ENCODE measurements at regions not wholly inside any gene's neighbourhood (a gene's known extent, or its start where the extent isn't known, plus 50 kb on each side); places are given as distances from the start of the nearest gene placed in this dataset.

DNA sequence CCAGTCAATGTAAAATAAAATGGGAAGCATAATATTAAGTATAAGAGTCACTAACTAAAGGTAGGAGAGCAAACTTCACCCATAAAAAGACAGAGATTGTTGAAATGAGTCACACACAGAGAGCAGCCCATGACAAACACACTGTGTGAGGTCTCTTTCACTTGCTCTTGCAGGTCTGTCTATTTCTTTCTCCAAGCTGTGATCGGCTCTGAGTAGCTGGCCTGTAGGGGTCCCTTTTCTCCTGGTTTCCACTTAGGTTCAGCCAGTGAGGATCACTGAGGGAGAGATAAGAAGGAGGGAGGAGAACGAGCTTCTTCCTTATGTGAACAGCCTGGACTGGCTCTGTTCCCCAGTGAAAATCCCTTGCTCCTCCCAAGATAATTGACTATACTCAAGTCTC, 133.7 kb upstream of the HS3ST3A1 start:
- no peak overlapping the region for H3K4me3 ChIP-seq (ENCODE audit: low read depth, low read length)
- no peak for DNase-seq (ENCODE audit: low read depth)

DNA sequence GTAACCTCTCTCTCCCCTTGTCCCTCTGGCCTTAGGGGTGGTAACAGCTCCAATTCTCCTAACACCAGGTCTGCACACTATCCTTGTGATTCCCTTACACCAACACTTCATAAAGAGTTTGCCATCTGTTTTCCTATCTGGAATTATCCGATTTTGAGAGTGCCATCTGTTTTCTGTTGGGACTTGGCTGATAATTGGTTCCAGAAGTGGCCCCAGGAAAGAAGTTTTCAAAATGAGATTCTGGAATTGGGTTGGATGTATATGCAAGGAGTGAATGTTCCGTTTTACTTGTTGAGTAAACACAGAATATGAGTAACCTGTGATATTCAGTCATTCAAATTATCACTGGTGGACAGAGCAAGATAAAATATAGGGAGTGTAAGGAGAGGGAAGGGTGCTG, 134.1 kb upstream of the HS3ST3A1 start:
- DNase-seq (ENCODE audit: low read depth): no peak
- no peak overlapping the region for H3K4me3 ChIP-seq (ENCODE audit: low read depth, low read length)

GRCh38 chr17:13736916-13737315, 135.2 kb upstream of the HS3ST3A1 start:
- no peak overlapping the region for H3K4me3 ChIP-seq (ENCODE audit: low read depth, low read length)
- peak; percentile 77 for DNase-seq (ENCODE audit: low read depth)

GRCh38 chr17:13740686-13741085, 139.0 kb upstream of the HS3ST3A1 start:
- no peak overlapping the region for H3K4me3 ChIP-seq (ENCODE audit: low read depth, low read length)
- DNase-seq (ENCODE audit: low read depth): no peak

DNA sequence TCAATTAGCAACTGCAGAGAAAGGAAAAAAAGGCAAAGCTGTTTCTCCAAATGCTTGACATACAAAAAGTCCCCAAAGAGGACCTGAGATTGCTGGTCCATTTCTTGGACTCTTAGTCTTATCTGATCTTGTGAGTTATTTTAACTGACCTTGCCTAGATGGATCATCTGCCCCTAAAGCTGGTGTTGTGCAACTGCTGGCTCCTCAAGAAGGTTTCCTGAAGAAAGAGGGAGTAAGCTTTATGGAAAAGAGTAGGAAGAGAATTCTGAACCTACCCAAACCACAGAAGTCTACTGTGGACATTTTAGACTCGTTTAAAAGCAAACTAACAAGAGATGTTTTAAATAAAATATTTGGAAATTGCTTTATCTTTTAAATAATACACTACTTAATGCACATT, 140.0 kb upstream of the HS3ST3A1 start:
- no peak overlapping the region for H3K4me3 ChIP-seq (ENCODE audit: low read depth, low read length)
- no peak for DNase-seq (ENCODE audit: low read depth)

DNA sequence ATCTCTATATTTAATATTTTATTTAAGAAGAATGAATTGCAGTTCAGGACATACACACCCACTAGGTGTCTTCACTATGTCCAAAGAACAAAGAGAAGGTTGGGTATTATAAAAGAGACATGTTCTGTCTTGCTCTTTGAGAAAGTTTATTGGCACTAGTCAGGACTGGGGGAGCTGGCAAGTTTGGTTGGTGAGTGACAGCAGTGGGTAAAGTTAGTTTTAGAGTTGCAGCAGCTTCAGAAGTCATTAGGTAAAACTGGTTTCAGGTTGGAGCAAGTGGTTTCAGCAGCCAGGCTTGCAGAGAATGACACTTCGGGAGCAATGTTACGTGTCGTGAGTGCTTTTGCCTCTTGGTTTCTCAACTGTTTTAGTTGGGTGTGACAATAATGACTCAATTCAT, 142.2 kb upstream of the HS3ST3A1 start:
- H3K4me3 ChIP-seq (ENCODE audit: low read depth, low read length): no peak overlapping the region
- no peak for DNase-seq (ENCODE audit: low read depth)

- no peak for DNase-seq (ENCODE audit: low read depth)
- H3K4me3 ChIP-seq (ENCODE audit: low read depth, low read length): no peak overlapping the region
Measured at GRCh38 chr17:13746404-13746803, 144.7 kb upstream of the HS3ST3A1 start.

DNA sequence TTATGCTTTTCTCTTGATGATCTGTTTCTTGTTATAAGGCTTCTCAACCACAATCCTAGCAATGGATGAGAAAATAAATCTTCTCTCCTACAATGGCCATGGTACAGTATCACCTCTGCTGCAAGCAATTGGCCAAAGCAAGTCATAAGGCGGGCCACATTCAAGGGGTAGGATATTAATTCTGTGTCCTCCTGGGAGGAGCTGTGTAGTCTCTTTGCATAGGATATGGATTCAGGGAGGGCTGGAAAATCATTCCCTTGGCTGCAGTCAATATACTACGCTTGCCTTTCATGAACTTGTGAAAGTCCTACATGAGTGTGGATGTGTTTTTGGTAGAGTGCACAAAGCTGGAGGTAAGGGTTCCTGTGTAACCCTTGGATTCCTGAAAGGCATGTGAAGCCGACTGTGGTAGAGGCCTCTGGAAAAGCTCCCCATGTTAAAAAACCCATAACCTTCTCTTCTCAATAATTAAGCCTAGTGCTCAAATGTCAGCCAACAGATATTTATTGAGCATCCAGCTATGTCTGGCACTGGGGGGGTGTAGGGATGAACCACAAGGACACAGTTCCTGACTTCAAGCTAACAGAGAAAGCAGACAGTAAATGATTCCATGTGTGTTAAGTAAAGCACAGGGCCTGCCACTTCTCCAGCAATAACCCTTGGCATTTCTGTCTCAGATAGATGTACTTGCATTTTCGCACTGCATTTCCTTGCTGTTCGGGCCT, 147.6 kb upstream of the HS3ST3A1 start:
- no peak for DNase-seq (ENCODE audit: low read depth)
- H3K4me3 ChIP-seq (ENCODE audit: low read depth, low read length): no peak overlapping the region

GRCh38 chr17:13749891-13750235, 148.1 kb upstream of the HS3ST3A1 start:
- H3K4me3 ChIP-seq (ENCODE audit: low read depth, low read length): no peak overlapping the region
- DNase-seq (ENCODE audit: low read depth): no peak

- no peak overlapping the region for H3K4me3 ChIP-seq (ENCODE audit: low read depth, low read length)
- DNase-seq (ENCODE audit: low read depth): no peak
Measured at GRCh38 chr17:13750816-13751793, 149.4 kb upstream of the HS3ST3A1 start.

- no peak for DNase-seq (ENCODE audit: low read depth)
- no peak overlapping the region for H3K4me3 ChIP-seq (ENCODE audit: low read depth, low read length)
Measured at GRCh38 chr17:13753154-13753553, 151.4 kb upstream of the HS3ST3A1 start.

DNA sequence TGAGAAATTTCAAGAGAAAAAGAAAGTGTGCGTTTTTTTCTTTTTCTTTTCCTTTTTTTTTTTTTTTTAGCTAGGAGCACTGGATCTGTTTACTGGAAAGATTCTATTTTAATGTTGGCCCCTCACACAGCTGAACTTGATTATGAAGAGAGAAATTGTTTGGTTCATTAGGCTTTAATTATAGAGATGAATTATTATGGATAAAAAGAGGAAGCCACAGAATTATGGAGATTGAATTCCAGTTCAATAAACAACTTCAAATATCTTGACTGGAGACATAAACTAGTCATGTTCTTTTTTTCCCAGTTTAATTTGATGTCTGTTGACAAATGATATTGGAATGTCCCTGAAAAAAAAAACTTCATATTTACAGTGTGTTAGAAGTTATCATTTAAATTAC, 152.0 kb upstream of the HS3ST3A1 start:
- H3K4me3 ChIP-seq (ENCODE audit: low read depth, low read length): no peak overlapping the region
- DNase-seq (ENCODE audit: low read depth): no peak

DNA sequence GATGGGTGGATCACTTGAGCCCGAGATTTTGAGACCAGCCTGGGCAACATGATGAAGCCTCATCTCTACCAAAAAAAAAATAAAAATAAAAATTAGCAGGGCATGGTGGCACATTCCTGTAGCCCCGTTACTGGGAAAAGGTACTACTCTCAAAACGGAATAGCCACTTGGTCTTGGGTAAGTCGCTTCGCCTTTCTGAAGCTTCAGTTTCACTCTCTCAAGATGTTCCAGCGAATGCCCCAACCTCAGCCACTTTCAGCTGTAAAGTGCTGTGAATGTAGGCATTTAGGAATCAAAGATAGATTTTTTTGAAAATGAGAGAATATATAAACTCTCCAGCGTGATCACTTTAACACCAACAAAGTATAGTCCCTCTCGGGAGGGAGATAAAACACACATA, 154.1 kb upstream of the HS3ST3A1 start:
- DNase-seq (ENCODE audit: low read depth): no peak
- H3K4me3 ChIP-seq (ENCODE audit: low read depth, low read length): no peak overlapping the region

GRCh38 chr17:13756763-13757162, 155.0 kb upstream of the HS3ST3A1 start:
- DNase-seq (ENCODE audit: low read depth): no peak
- H3K4me3 ChIP-seq (ENCODE audit: low read depth, low read length): no peak overlapping the region

DNA sequence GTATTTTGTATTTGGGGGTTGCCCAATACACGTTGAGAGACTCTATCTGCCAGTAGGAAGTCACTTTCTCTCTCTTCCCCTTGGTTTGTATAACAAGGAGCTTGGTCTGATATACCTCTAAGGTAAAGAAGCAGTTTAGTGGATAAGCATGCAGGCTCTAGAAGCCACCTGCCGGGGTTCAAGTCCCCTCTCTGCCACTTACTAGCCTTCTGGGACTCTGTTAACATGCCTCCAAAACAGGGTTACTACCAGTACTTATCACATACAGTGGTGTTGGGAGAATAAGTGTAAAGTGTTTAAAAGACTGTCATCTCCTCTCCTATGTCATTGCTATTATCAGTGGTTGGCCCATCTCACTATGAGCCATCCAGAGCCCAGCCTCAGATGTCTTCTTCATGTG, 156.1 kb upstream of the HS3ST3A1 start:
- no peak for DNase-seq (ENCODE audit: low read depth)
- no peak overlapping the region for H3K4me3 ChIP-seq (ENCODE audit: low read depth, low read length)

- H3K4me3 ChIP-seq (ENCODE audit: low read depth, low read length): no peak overlapping the region
- peak; percentile 40 for DNase-seq (ENCODE audit: low read depth)
Measured at GRCh38 chr17:13759518-13760335, 158.0 kb upstream of the HS3ST3A1 start.

DNA sequence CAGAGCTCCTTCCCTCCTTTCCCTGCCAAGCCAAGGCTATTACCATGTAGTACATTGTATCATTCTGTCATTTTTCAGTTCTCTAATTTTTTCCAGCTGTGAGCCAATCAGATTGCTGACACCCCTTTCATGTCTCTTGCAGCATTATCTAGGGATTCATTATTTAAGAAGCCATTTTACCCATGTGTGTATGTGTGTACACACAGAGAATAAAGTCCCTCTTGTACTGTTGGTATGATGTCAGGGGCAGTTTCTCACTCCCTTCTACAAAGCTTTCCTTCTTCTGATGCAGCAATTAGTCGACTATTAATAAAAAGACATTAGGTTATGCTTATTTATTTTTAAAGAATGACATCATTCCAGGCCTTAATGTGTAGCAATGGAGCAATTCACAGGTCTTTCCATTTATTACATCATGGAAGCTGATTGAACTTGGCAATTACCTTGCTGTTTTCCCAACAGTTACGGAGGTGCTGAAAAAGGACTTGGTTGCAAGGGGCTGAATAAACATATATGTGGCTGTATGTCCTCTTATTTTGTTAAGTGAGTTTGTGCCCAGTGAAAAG, 159.4 kb upstream of the HS3ST3A1 start:
- no peak overlapping the region for H3K4me3 ChIP-seq (ENCODE audit: low read depth, low read length)
- DNase-seq (ENCODE audit: low read depth): no peak

DNA sequence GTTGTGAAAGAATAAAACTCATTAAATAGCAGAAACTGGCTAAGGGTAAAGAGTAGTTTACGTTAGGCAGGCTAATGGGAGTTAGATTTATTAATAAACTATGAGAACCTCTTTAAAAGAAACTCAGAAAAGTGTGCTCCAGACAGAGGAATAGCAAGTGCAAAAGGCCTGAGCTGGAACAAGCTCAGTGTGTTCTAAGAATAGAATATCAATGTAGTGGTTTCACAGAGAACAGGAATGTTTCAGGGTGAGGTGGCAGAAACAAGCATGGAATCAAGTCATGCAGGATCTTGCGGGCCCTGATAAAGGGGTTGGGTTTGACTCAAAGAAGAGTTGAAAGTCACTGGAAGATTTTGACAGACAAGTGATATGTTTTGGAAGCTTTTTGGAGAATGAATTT, 164.0 kb upstream of the HS3ST3A1 start:
- DNase-seq (ENCODE audit: low read depth): no peak
- no peak overlapping the region for H3K4me3 ChIP-seq (ENCODE audit: low read depth, low read length)

- no peak for DNase-seq (ENCODE audit: low read depth)
- no peak overlapping the region for H3K4me3 ChIP-seq (ENCODE audit: low read depth, low read length)
Measured at GRCh38 chr17:13770702-13771101, 169.0 kb upstream of the HS3ST3A1 start.

- H3K4me3 ChIP-seq (ENCODE audit: low read depth, low read length): no peak overlapping the region
- no peak for DNase-seq (ENCODE audit: low read depth)
Measured at GRCh38 chr17:13775450-13775849, 173.7 kb upstream of the HS3ST3A1 start.

Measured in skeletal muscle cell (primary cell).